ENCODE measurements at regions not wholly inside any gene's neighbourhood (a gene's known extent, or its start where the extent isn't known, plus 50 kb on each side); places are given as distances from the start of the nearest gene placed in this dataset.
"Not testable (repeated sequence)": the region's sequence is repeated elsewhere in the genome, so short reads cannot be mapped to it uniquely, and the experiment has no call there.

DNA sequence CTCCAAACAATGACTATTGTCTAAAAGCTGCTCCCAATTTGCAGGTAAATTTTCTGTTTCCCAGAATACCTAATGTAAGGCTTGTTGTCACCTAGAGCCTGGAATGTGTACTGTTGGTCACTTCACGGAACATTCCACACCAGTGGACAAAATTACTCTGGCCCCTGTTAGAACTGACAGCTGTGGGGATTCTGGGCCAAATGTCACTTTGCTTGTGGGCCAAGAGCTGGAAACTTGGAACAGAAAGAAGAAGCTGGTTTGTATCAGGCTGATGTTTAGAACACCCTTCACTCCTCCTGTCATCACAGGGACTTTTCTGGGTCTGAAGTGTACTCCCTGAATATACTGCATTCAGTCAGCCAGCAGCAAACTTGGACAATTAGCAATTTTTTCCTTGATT lies 495.6 kb upstream of the SYT4 start:
- peak; percentile 45 for DNase-seq (ENCODE audit: missing footprints)
- peak; percentile 93 for ATAC-seq
- intact Hi-C loops (cut with DNase I), result loop anchor here (2.0 to 5.0 kb wide), 3 partner anchors 58 to 899 kb away; no protein-coding TSS in a partner anchor

GRCh38 chr18:43774497-43774896 lies 497.2 kb upstream of the SYT4 start:
- DNase-seq (ENCODE audit: missing footprints) (no peak), ATAC-seq (no peak)
- intact Hi-C loops (cut with DNase I), result loop anchor here (5.0 kb wide), 1 partner anchor 898 kb away; no protein-coding TSS in a partner anchor

- peak; percentile 24 for ATAC-seq
- intact Hi-C loops (cut with DNase I), result no loop called here
- no peak for DNase-seq (ENCODE audit: missing footprints)
These were observed 498.3 kb upstream of the SYT4 start for GRCh38 chr18:43775591-43775990.

DNA sequence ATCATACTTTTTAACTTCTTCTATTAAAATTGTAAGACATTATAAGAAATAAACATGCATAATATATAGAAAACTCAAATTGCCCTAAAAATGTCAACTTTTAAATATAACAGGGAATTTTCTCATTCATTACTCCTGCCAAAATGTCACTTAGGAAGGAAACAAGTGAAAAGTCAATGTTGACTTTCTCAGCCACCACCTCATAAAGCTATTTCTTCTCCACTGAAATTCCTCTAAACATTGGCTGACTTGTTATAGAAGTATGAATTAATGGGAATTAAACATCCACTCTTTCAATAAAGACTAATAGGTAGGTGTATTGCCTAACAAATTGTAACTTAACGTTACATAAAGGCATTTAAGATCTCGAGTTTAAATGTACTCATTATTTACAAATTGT lies 499.7 kb upstream of the SYT4 start:
- intact Hi-C loops (cut with DNase I), result no loop called here
- ATAC-seq (no peak), DNase-seq (ENCODE audit: missing footprints) (no peak)

GRCh38 chr18:43777636-43778304 lies 500.5 kb upstream of the SYT4 start:
- intact Hi-C loops (cut with DNase I), result no loop called here
- ATAC-seq, result no peak
- no peak for DNase-seq (ENCODE audit: missing footprints)

- DNase-seq (ENCODE audit: missing footprints) (no peak), ATAC-seq (no peak)
- intact Hi-C loops (cut with DNase I), result no loop called here
These were observed 503.6 kb upstream of the SYT4 start for GRCh38 chr18:43780782-43781340.

GRCh38 chr18:43785158-43785557 lies 507.9 kb upstream of the SYT4 start:
- intact Hi-C loops (cut with DNase I), result loop anchor here (5.0 kb wide), 1 partner anchor 542 kb away; no protein-coding TSS in a partner anchor
- DNase-seq (ENCODE audit: missing footprints), result no peak
- peak; percentile 37 for ATAC-seq

GRCh38 chr18:43786893-43787292 lies 509.6 kb upstream of the SYT4 start:
- intact Hi-C loops (cut with DNase I), result loop anchor here (5.0 kb wide), 1 partner anchor 540 kb away; no protein-coding TSS in a partner anchor
- no peak for ATAC-seq
- DNase-seq (ENCODE audit: missing footprints), result no peak

GRCh38 chr18:43787721-43788120 lies 510.4 kb upstream of the SYT4 start:
- not testable (repeated sequence) for ATAC-seq

DNA sequence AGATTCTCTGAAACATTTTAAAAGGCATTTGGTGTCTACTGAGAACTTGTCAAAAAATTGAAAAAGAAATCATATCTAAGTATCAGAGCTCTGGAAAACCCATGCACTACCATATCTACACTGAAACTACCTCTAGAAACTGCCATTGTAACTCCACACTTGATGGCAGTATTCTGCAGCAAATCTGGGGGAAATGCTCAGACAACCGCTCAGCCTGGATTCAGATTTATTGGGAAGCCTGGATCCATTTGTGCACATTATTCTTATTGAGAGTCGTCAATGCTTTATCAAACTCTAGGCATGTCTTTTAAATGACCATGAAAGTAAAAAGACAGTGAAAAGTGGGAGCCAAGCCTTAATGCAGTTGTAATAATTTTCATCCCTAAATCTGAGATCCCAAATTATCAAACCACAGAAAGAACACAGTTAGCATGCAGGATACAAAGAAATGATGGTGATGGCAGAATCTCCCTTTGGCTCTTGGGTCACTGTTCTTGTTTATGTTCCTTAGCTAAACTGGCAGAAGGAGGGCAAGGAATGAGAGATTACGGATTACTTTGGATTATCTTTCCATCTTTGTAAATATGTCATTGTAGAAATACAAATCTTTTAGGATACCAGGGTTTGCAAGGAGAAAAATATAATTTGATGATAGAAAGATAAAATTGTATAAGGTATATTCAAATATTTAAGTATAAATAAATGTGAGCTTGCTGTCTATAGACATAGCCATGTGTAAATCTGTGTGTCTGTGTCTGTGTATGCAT lies 512.1 kb upstream of the SYT4 start:
- intact Hi-C loops (cut with DNase I), result loop anchor here (5.0 kb wide), 1 partner anchor 538 kb away; no protein-coding TSS in a partner anchor
- peak; percentile 59 for ATAC-seq
- DNase-seq (ENCODE audit: missing footprints), result no peak

More at GRCh38 chr18:43787721-43788120, 510.4 kb upstream of the SYT4 start:
- DNase-seq (ENCODE audit: missing footprints), result not testable (repeated sequence)
- intact Hi-C loops (cut with DNase I), result loop anchor here (5.0 kb wide), 1 partner anchor 540 kb away; no protein-coding TSS in a partner anchor

DNA sequence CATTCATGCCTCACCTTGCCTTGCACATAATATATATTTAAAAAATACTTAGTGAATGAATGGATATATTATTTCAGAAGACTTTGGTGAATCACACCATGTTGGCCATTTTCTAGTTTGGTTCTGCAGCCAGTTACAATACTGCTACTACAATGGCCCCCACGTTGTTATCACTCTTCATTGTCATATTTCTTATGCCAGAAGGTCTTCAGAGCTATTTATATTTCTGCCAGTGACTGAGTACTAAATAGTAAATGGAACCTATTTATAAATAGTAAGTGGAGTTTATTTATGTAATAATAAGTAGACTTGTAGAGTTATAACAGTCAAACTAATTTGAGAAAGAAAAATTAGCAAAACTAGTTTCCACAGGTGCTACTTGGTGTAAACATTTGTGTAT lies 516.6 kb upstream of the SYT4 start:
- ATAC-seq, result peak; percentile 79
- intact Hi-C loops (cut with DNase I), result loop anchor here (5.0 to 10.0 kb wide), 2 partner anchors 172 to 331 kb away; no protein-coding TSS in a partner anchor
- no peak for DNase-seq (ENCODE audit: missing footprints)

- intact Hi-C loops (cut with DNase I), result loop anchor here (5.0 to 10.0 kb wide), 2 partner anchors 172 to 330 kb away; no protein-coding TSS in a partner anchor
- DNase-seq (ENCODE audit: missing footprints) (no peak), ATAC-seq (peak; percentile 76)
These were observed 517.1 kb upstream of the SYT4 start for GRCh38 chr18:43794363-43794762.

DNA sequence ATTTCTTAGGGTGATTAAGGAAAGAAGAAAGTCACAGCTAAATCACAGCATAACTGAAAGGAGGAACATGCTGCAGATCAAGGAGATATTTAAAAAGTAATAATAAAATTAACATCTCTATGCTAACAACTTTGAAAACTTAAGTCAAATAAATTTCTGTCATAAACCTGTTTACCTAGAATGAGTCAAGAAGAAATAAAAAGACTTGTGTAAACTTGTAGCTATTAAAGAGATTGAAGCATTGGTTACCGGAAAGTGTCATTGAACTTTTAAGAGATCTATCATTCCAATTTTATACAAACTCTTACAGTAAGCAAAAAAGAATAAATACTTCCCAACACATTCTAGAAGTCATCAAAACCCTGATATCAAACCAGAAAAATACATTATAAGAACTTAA lies 520.1 kb upstream of the SYT4 start:
- ATAC-seq, result no peak
- intact Hi-C loops (cut with DNase I), result loop anchor here (10.0 kb wide), 1 partner anchor 327 kb away; no protein-coding TSS in a partner anchor
- no peak for DNase-seq (ENCODE audit: missing footprints)

GRCh38 chr18:43800584-43800983 lies 523.3 kb upstream of the SYT4 start:
- intact Hi-C loops (cut with DNase I), result no loop called here
- ATAC-seq, result no peak
- no peak for DNase-seq (ENCODE audit: missing footprints)

- no peak for DNase-seq (ENCODE audit: missing footprints)
- ATAC-seq, result no peak
- intact Hi-C loops (cut with DNase I), result no loop called here
These were observed 528.4 kb upstream of the SYT4 start for GRCh38 chr18:43805646-43806194.

DNA sequence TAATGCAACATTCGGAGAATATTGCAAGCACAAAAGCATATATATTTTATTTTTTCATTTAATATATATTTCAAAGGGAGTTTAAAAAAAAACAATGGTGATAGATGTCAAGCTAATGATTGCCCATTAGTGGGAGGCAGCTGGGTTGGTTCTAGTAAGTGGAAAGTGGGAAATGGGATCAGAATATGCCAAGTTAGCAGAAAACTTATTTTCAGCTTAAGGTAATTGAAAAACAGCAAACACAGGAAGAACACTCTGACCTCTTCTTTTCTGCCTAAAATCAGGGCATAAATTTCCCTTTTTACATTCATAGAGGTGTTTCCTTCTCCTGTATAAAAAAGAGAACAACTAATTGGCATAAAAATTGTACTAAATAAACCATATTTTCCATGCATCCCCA lies 535.3 kb upstream of the SYT4 start:
- DNase-seq (ENCODE audit: missing footprints) (no peak), ATAC-seq (no peak)
- intact Hi-C loops (cut with DNase I), result no loop called here

DNA sequence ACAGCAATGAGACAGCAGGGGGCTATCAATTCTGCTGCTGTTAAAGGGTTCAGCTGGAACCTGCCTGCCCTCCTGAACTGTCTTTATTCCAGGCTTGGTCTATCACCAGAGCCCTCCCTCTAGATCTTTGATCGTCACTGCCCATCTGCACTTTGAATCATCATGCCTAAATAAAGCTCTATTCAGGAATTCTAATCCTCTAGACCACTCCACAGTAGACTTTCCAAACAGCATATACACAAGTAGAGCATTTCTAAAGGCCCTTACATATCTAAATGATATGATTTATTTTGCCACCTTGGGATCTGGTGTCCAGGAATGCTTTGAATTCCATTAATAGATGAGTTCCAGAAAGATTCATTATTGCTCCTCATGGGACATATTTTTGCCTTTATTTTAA lies 542.1 kb upstream of the SYT4 start:
- DNase-seq (ENCODE audit: missing footprints) (no peak), ATAC-seq (no peak)
- intact Hi-C loops (cut with DNase I), result no loop called here

DNA sequence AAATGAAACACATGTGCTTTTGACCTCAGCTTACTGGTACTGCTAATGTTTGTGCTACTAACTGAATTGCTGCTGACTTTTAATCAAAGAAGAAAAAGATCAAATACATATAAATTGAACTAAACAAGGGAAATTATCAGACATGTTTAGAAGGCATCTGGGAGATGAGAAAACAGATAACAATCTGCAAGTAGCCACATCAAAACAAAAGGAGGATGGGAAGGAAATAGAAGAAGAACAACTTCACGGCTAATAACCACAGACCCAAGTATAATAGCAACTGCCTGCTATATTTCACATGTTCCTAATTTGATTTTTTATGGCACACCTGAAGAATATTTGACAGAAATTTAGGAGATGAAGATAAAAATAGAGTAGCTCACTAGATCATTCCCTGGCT lies 542.6 kb upstream of the SYT4 start:
- DNase-seq (ENCODE audit: missing footprints) (no peak), ATAC-seq (no peak)
- intact Hi-C loops (cut with DNase I), result no loop called here

DNA sequence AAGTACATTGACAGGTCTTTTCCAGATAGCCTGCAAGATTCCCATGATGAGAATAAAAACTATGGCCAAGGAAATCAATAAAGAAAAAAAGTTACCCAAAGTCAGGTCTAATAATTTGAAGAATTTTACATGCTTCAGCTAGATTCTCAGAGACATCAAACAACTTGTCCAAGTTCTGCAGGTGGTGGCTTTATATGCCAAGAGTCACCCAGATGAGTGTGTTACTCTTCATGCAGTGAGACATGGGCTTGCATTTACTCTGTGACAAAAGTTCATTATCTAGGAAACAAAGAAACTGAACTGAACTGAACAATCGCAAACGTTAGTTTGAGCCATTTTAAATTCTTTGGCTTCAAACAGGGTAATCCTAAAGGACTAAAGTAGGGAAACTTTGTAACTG lies 548.5 kb upstream of the SYT4 start:
- intact Hi-C loops (cut with DNase I), result no loop called here
- DNase-seq (ENCODE audit: missing footprints), result no peak
- ATAC-seq, result no peak
